Astrocyte of the spinal cord (primary cell): ENCODE measurements at regions not wholly inside any gene's neighbourhood (a gene's known extent, or its start where the extent isn't known, plus 50 kb on each side); places are given as distances from the start of the nearest gene placed in this dataset.
A peak's percentile ranks its signal among the peaks of the same experiment; 100 is the strongest.

Experiments
- DNase-seq: peaks from one replicate; pipeline ENCODE4 v3.0.0; 2011; ENCODE audit warnings: low read depth, low spot score
- H3K4me3 ChIP-seq: 2 replicates; pipeline ENCODE4 v1.5.1; 2011; ENCODE audit warnings: low read depth, mild to moderate bottlenecking, low read length, moderate library complexity
- in situ Hi-C: cut with HindIII; loops from 2 replicates; pipeline ENCODE4 v1.10.0; 2017; ENCODE audit warnings: low sequenced_read_pairs
- TF ChIP-seq, protein P1 (sequence below): IDR thresholded peaks from 2 replicates; pipeline ENCODE4 v1.5.1; 2012; ENCODE audit warnings: low read depth, mild to moderate bottlenecking, low read length, inconsistent platforms

DNA sequence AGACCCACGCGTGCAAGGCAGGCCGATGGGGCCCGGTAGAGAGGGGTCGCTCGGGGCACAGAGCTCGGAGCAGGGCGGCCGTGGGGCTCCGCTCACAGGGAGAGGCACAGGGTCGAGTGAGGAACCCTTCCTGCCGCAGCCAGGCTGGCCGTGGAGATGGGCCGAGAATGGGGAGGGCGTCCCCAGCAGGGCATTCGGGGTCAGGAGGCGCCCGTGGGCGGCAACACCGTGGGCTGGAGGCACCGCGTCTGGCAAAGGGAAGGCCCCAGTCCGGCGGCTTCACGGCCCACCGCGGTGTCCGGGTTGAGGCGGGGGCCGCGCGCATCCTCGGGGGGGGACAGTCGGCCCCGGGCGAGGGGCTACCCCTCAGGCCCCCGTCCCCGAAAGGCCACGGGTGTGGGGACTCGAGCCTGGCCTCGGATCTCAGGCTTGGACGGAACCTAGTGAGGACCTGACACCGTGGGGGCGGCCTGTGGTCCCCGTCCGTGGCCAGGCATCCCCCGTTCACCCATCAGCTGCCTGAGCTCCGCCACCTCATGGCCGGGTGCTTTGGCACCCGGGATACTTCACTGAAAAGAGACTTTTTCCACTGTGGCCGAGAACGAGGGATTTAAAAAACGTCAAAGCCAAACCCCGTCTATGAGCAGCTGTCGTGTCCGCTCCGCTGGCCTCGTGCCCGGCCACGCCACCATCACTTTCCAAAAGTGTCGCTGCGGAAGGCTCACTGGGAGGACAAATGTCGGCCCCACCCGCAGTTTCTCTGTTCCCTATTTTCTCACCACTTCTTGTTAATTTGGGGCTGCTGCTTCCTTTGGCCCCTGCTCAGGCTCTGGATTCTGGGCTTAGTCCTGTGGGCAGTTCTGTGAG lies 73.6 kb downstream of the METRNL start:
- TF ChIP-seq, protein P1, sequence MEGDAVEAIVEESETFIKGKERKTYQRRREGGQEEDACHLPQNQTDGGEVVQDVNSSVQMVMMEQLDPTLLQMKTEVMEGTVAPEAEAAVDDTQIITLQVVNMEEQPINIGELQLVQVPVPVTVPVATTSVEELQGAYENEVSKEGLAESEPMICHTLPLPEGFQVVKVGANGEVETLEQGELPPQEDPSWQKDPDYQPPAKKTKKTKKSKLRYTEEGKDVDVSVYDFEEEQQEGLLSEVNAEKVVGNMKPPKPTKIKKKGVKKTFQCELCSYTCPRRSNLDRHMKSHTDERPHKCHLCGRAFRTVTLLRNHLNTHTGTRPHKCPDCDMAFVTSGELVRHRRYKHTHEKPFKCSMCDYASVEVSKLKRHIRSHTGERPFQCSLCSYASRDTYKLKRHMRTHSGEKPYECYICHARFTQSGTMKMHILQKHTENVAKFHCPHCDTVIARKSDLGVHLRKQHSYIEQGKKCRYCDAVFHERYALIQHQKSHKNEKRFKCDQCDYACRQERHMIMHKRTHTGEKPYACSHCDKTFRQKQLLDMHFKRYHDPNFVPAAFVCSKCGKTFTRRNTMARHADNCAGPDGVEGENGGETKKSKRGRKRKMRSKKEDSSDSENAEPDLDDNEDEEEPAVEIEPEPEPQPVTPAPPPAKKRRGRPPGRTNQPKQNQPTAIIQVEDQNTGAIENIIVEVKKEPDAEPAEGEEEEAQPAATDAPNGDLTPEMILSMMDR = no peak
- DNase-seq = no peak
- in situ Hi-C loops = no loop called here
- no peak overlapping the region for H3K4me3 ChIP-seq

DNA sequence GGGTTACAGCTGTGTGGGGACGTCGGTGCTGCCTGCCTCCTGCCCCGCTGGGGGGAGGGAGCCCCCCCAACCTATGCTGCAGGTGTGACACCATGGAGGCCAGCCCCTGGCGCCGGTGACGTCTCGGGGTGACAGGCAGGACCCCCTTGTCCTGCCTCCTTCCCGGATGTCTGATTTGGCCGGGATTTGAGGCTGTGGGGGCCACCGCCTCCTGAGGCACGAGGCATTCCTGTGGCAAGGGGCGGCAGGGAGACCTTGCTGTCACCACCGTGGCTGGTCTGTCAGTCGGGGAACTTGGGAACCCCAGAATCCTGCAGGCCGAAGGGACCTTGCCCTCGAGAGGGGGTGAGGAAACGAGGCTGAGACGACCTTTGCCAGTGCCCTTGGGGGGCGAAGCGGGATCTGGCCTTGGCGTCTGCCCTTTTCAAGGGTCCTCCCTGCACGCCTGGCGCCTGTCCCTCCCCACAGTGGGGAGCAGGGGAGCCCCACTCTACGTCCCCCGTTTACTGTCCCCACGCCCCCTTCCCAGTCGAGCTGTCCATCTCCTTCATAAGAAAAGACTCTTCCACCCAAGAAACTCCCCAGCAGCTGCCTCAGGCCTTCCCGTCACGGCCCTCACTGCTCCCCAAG lies 74.4 kb downstream of the METRNL start:
- no peak overlapping the region for H3K4me3 ChIP-seq
- in situ Hi-C loops = no loop called here
- TF ChIP-seq, protein P1 = no peak
- no peak for DNase-seq

DNA sequence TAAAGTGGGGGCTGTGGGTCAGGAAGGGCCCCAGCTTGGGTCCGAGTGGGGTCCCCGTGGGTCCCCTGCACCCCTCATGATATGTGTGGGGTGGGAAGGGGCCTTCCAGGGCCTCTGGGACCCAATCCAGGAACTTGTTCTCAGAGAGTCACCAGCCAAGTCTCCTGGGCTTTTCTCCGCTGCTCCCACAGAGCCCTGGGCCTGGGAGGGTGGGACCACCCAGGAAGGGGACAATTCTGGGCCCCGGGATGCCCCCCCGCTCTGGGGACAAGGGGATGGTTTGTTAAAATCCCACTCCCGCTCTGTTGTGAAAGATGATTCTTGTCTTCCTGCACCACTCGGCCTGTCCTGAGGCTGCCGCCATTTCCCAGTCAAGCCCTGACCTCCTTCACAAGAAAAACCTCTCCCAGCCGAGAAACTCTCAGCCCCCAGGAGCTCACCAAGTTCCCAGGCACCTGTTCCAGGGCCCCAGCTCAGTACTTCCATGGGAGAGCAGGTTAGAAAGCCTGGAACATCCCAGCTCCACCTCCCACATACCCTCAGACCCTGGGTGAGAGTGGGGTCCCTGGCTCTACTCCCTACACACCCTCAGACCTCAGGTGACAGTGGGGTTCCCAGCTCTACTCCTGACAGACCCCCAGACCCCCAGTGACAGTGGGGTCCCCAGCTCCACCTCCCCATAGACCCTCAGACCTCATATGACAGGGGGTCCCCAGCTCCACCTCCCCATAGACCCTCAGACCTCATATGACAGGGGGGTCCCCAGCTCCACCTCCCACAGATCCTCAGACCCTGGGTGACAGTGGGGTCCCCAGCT lies 75.1 kb downstream of the METRNL start:
- in situ Hi-C loops = no loop called here
- TF ChIP-seq, protein P1 = no peak
- DNase-seq = no peak
- no peak overlapping the region for H3K4me3 ChIP-seq

DNA sequence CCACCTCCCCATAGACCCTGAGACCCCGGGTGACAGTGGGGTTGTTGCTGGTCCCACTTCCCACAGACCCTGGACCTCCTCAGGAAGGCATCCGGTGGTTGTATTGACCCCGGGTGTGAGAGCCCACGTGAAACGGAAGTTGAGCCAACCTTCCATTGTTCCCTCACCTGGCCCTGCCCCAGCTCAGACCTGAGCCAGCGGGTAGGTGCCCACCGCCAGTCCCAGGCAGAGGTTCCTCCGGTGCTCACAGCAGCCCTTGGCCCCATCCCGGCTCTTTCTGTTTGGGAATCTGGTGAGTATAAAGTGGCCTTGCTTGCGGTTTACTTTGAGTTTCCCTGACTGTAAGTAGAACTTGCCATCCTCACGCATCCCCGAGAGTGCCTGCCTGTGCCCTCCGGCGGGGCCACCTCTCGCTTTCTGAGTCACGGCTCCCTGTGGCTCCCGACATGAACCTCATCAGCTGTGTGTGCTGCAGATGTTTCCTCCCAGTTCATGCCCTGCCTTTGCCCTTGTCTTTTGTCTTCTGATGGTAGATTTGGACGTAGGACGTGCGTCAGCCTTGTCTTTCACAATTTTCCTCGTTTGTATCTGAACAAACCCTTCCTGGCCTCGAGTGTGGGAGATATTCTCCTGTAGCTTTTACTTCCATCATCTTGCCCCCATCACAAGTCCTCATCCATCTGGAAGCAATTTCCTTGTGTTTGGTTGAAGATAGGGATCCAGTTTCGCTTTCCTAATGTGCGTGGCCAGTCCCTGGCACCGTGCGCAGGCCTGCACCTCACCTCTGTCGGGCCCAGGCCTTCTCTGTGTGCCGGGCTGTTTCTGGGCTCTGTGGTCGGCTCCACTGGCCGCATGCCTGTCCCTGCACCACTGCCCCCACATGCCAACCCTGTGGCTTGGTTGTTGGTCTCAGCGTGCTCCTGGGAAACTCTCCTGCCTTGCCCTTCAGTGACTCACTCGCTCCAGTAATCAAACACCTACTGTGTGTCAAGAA lies 76.0 kb downstream of the METRNL start:
- peak; percentile 76 for DNase-seq
- in situ Hi-C loops = no loop called here
- H3K4me3 ChIP-seq = no peak overlapping the region
- TF ChIP-seq, protein P1 = no peak

DNA sequence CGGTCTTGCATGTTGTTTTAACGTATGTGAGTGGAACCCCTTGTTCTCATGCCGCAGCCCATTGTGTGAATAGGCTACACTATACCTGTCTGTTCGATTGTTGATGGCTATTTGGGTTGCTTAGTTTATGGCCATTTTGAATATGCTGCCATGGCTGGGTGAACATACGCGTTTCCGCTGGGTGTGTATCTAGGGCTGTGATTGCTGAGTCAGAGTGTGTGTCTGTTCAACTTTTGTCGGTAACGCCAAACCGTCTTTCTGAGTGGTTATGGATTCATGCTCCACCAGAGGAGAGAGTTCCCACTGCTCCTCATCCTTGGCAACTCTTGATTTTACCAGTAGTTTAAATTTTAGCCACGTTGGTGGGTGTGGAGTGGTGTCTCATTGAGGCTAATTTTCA lies 77.0 kb downstream of the METRNL start:
- DNase-seq = no peak
- H3K4me3 ChIP-seq = no peak overlapping the region
- in situ Hi-C loops = no loop called here
- TF ChIP-seq, protein P1 = no peak
